Right lobe of liver (tissue), 4 donors: ENCODE measurements at regions not wholly inside any gene's neighbourhood (a gene's known extent, or its start where the extent isn't known, plus 50 kb on each side); places are given as distances from the start of the nearest gene placed in this dataset.

Experiments
- CTCF ChIP-seq, 4 donors: fragments of 200-600 bp in 3 of 4; fragments of 450-650 bp in 1 of 4; IDR thresholded peaks; one replicate each; pipeline versions ENCODE4 v1.5.1 to v1.8.0; 2016 to 2022; ENCODE audit warnings: antibody characterized with exemption in 4 of 4, mild to moderate bottlenecking in 2 of 4
- POLR2A ChIP-seq: fragments of 450-650 bp; IDR thresholded peaks from one replicate; pipeline ENCODE4 v1.6.1; 2017; ENCODE audit warnings: antibody characterized with exemption, mild to moderate bottlenecking
- donor health status: DM: no; HTN: no; CAD: no.
- donor health status: DM: no; HTN: no; CAD: no.
- donor health status: DM: no; HTN: yes; CAD: no.

- TF ChIP-seq CTCF (IDR thresholded peaks at IDR 0.05) (no peak), POLR2A (no peak)
These were observed 147.2 kb downstream of the RELL1 start for GRCh38 chr4:37538931-37539330.
